ENCODE measurements at regions not wholly inside any gene's neighbourhood (a gene's known extent, or its start where the extent isn't known, plus 50 kb on each side); places are given as distances from the start of the nearest gene placed in this dataset.

DNA sequence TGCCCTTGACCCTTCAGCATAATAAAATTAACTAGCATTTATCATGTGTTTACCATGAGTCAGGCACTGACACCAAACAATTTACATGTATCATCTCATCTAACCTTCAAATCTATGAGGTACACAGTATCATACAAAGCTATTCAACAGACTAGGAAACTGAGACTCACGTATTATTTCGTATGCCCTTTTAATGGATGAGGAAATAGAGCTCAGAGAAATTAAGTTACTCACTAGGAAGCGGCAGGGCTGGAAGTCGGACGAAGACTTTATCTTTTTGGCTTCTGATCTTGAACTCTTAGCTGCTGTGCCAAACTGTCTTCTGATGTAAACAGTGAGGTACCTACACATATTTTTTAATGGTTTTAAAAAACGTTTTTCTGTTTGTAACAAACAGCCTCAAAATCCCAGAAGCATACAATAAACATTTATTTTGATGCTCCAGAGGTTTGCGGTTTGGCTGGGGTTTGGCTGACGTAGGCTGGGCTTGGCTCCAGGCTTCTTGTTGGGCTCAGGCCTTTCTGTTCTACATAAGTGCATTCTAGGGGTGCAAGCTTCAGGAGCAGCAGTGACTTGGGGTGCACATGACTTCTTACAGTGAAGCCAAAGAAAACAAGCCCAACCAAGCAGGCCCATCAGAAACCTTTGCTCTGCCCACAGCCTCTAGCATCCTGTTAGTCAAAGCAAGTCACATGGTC is 184.7 kb downstream of the TBX5 start:
- Histone ChIP-seq H4K91ac (ENCODE audit: low read depth, low read length, poor library complexity) (no peak overlapping the region), H2AFZ (ENCODE audit: low read length) (no peak overlapping the region), H2BK120ac (ENCODE audit: low read depth, low read length) (no peak overlapping the region), H3K4me2 (ENCODE audit: insufficient read depth, low read length, poor library complexity, severe bottlenecking) (no peak overlapping the region), H3K14ac (ENCODE audit: low read length) (no peak overlapping the region), H3K79me1 (ENCODE audit: low read depth, low read length) (no peaks in the 10 kb centered on the region), H2BK5ac (ENCODE audit: low read length) (no peak overlapping the region), H3K9me3 (replicated peaks in 1 of 2; ENCODE audit: control insufficient read depth in 2 of 2, insufficient read depth in 1 of 2, low read depth in 1 of 2, low read length in 2 of 2) (peaks cover 0 to 3% of the 10 kb centered on the region in 2 donors), H4K8ac (ENCODE audit: low read depth, low read length) (no peak overlapping the region), H3K23ac (ENCODE audit: low read depth, low read length, poor library complexity) (no peak overlapping the region), H3K27me3 (ENCODE audit: control insufficient read depth in 3 of 3, insufficient read depth in 3 of 3, low read depth in 1 of 3, low read length in 3 of 3) (peaks cover 0 to 6% (median 0%) of the 10 kb centered on the region in 3 experiments), H2AK5ac (ENCODE audit: low read depth, low read length) (no peak overlapping the region), H3K4me3 (ENCODE audit: low read length in 2 of 2) (no peak overlapping the region), H3K4ac (ENCODE audit: low read length) (no peak overlapping the region), H2BK15ac (ENCODE audit: low read length) (no peak overlapping the region), H3K36me3 (replicated peaks in 1 of 2; ENCODE audit: control insufficient read depth in 2 of 2, insufficient read depth in 2 of 2, low read length in 2 of 2) (no peaks in the 10 kb centered on the region), H3K4me1 (ENCODE audit: control insufficient read depth in 2 of 2, insufficient read depth in 1 of 2, low read depth in 1 of 2, low read length in 2 of 2) (peaks cover 0 to 5% of the 10 kb centered on the region in 2 donors), H3K9ac (ENCODE audit: low read depth, low read length, poor library complexity) (no peak overlapping the region), H3K18ac (ENCODE audit: low read length) (no peak overlapping the region), H3K27ac (replicated peaks; ENCODE audit: low read length) (no peak overlapping the region), H2BK12ac (ENCODE audit: low read length) (no peak overlapping the region)
- WGBS, 2 donors (ENCODE audit: extremely low coverage in 2 of 2, insufficient read length in 2 of 2, insufficient replicate concordance in 1 of 2): no CpG with 5 or more reads among the region's 8 CpGs
- DNase-seq (ENCODE audit: low spot score): no peak

DNA sequence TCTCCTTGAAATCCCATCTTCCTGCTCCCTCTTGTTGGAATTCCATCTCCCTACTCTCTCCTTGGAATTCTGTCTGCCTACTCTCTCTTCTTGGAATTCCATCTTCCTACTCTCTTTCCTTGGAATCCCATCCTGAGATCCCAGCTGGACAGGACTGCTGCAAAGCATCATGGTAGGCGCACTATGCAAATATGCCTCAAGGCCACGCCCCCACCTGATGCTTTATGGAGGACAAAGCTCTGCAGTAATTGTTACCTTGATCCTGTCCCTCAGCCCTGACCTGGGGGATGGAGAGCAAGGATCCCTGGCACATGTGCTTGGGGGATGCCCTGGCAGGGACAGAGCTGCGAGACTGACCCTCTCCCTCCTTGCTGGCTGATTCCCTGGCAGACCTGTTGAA is 185.6 kb downstream of the TBX5 start:
- no peak overlapping the region for H3K4me2 ChIP-seq (ENCODE audit: insufficient read depth, low read length, poor library complexity, severe bottlenecking)
- no peak overlapping the region for H3K4ac ChIP-seq (ENCODE audit: low read length)
- H3K18ac ChIP-seq (ENCODE audit: low read length): peak overlapping the region; percentile 42
- no peak overlapping the region for H2BK5ac ChIP-seq (ENCODE audit: low read length)
- H3K4me3 ChIP-seq (ENCODE audit: low read length in 2 of 2): no peak overlapping the region
- no peak overlapping the region for H3K27ac ChIP-seq (replicated peaks; ENCODE audit: low read length)
- H3K9me3 ChIP-seq (replicated peaks in 1 of 2; ENCODE audit: control insufficient read depth in 2 of 2, insufficient read depth in 1 of 2, low read depth in 1 of 2, low read length in 2 of 2): peaks cover 0 to 3% of the 10 kb centered on the region in 2 donors
- no peak overlapping the region for H2BK120ac ChIP-seq (ENCODE audit: low read depth, low read length)
- H2BK12ac ChIP-seq (ENCODE audit: low read length): no peak overlapping the region
- no peak overlapping the region for H2AFZ ChIP-seq (ENCODE audit: low read length)
- H3K14ac ChIP-seq (ENCODE audit: low read length): no peak overlapping the region
- WGBS, 2 donors (ENCODE audit: extremely low coverage in 2 of 2, insufficient read length in 2 of 2, insufficient replicate concordance in 1 of 2): no CpG with 5 or more reads among the region's 3 CpGs
- H4K91ac ChIP-seq (ENCODE audit: low read depth, low read length, poor library complexity): no peak overlapping the region
- no peak for DNase-seq (ENCODE audit: low spot score)
- H3K23ac ChIP-seq (ENCODE audit: low read depth, low read length, poor library complexity): no peak overlapping the region
- peaks cover 0 to 5% of the 10 kb centered on the region in 2 donors for H3K4me1 ChIP-seq (ENCODE audit: control insufficient read depth in 2 of 2, insufficient read depth in 1 of 2, low read depth in 1 of 2, low read length in 2 of 2)
- no peak overlapping the region for H2AK5ac ChIP-seq (ENCODE audit: low read depth, low read length)
- H2BK15ac ChIP-seq (ENCODE audit: low read length): no peak overlapping the region
- no peaks in the 10 kb centered on the region for H3K79me1 ChIP-seq (ENCODE audit: low read depth, low read length)
- H3K27me3 ChIP-seq (ENCODE audit: control insufficient read depth in 3 of 3, insufficient read depth in 3 of 3, low read depth in 1 of 3, low read length in 3 of 3): no peaks in the 10 kb centered on the region
- H4K8ac ChIP-seq (ENCODE audit: low read depth, low read length): no peak overlapping the region
- H3K9ac ChIP-seq (ENCODE audit: low read depth, low read length, poor library complexity): no peak overlapping the region
- no peaks in the 10 kb centered on the region for H3K36me3 ChIP-seq (replicated peaks in 1 of 2; ENCODE audit: control insufficient read depth in 2 of 2, insufficient read depth in 2 of 2, low read length in 2 of 2)

DNA sequence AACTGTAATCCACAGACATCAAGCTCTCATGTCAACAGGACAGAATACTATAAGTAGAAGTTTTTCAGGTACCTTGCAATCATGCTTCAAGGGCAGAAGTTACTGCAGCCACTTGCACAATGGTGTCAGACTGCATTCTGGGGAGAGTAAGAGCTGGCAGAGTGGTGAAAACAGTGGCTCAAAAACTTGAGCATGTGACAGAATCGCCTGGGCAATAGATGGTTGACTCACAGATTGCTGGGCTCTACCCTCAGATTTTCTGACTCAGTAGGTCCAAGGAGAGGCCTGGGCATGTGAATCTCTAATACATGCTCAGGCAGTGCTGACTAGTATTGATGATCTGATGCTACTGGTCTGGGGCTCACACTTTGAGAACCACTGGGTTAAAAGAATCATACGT is 187.8 kb downstream of the TBX5 start:
- Histone ChIP-seq H3K9me3 (replicated peaks in 1 of 2; ENCODE audit: control insufficient read depth in 2 of 2, insufficient read depth in 1 of 2, low read depth in 1 of 2, low read length in 2 of 2) (peaks cover 0 to 3% of the 10 kb centered on the region in 2 donors), H3K4ac (ENCODE audit: low read length) (no peak overlapping the region), H2AK5ac (ENCODE audit: low read depth, low read length) (no peak overlapping the region), H3K4me1 (ENCODE audit: control insufficient read depth in 2 of 2, insufficient read depth in 1 of 2, low read depth in 1 of 2, low read length in 2 of 2) (peaks cover 0 to 5% of the 10 kb centered on the region in 2 donors), H2BK15ac (ENCODE audit: low read length) (no peak overlapping the region), H2BK12ac (ENCODE audit: low read length) (no peak overlapping the region), H3K4me2 (ENCODE audit: insufficient read depth, low read length, poor library complexity, severe bottlenecking) (no peak overlapping the region), H2AFZ (ENCODE audit: low read length) (no peak overlapping the region), H4K91ac (ENCODE audit: low read depth, low read length, poor library complexity) (no peak overlapping the region), H3K27me3 (ENCODE audit: control insufficient read depth in 3 of 3, insufficient read depth in 3 of 3, low read depth in 1 of 3, low read length in 3 of 3) (no peaks in the 10 kb centered on the region), H3K23ac (ENCODE audit: low read depth, low read length, poor library complexity) (no peak overlapping the region), H3K9ac (ENCODE audit: low read depth, low read length, poor library complexity) (no peak overlapping the region), H3K79me1 (ENCODE audit: low read depth, low read length) (no peaks in the 10 kb centered on the region), H3K14ac (ENCODE audit: low read length) (no peak overlapping the region), H3K27ac (replicated peaks; ENCODE audit: low read length) (no peak overlapping the region), H3K4me3 (ENCODE audit: low read length in 2 of 2) (no peak overlapping the region), H3K36me3 (replicated peaks in 1 of 2; ENCODE audit: control insufficient read depth in 2 of 2, insufficient read depth in 2 of 2, low read length in 2 of 2) (no peaks in the 10 kb centered on the region), H3K18ac (ENCODE audit: low read length) (no peak overlapping the region), H2BK120ac (ENCODE audit: low read depth, low read length) (no peak overlapping the region), H2BK5ac (ENCODE audit: low read length) (no peak overlapping the region), H4K8ac (ENCODE audit: low read depth, low read length) (no peak overlapping the region)
- no peak for DNase-seq (ENCODE audit: low spot score)
- WGBS, 2 donors (ENCODE audit: extremely low coverage in 2 of 2, insufficient read length in 2 of 2, insufficient replicate concordance in 1 of 2): no CpG with 5 or more reads among the region's 2 CpGs

DNA sequence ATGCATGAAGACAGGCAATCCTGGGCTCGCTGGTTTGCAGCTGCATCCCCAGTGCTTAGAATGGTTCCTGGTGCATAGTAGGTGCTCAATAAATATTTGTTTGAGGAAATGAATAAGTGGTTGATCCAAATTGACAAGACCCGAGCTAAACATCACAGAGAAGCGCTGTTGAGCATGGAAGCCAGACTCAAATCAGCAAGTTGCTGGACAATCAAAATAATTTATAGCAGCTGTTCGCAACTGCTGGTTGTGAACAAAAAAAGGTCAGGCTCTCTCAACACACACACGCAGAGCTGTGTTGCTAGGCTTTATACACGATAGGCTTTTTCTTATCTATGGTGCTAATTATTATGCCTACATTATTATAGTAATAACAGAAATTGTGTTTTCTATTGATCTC is 190.2 kb downstream of the TBX5 start:
- Histone ChIP-seq H3K4me1 (ENCODE audit: control insufficient read depth in 2 of 2, insufficient read depth in 1 of 2, low read depth in 1 of 2, low read length in 2 of 2) (peaks cover 0 to 4% of the 10 kb centered on the region in 2 donors), H3K27me3 (ENCODE audit: control insufficient read depth in 3 of 3, insufficient read depth in 3 of 3, low read depth in 1 of 3, low read length in 3 of 3) (no peaks in the 10 kb centered on the region)

More for the DNA sequence above, 190.2 kb downstream of the TBX5 start:
- Histone ChIP-seq H3K27ac (replicated peaks; ENCODE audit: low read length) (no peak overlapping the region), H3K14ac (ENCODE audit: low read length) (no peak overlapping the region), H3K4me2 (ENCODE audit: insufficient read depth, low read length, poor library complexity, severe bottlenecking) (no peak overlapping the region), H2BK120ac (ENCODE audit: low read depth, low read length) (no peak overlapping the region), H3K18ac (ENCODE audit: low read length) (no peak overlapping the region), H2BK12ac (ENCODE audit: low read length) (no peak overlapping the region), H3K9ac (ENCODE audit: low read depth, low read length, poor library complexity) (no peak overlapping the region), H2AFZ (ENCODE audit: low read length) (no peak overlapping the region), H3K23ac (ENCODE audit: low read depth, low read length, poor library complexity) (no peak overlapping the region), H3K4me3 (ENCODE audit: low read length in 2 of 2) (no peak overlapping the region), H4K8ac (ENCODE audit: low read depth, low read length) (no peak overlapping the region), H3K9me3 (replicated peaks in 1 of 2; ENCODE audit: control insufficient read depth in 2 of 2, insufficient read depth in 1 of 2, low read depth in 1 of 2, low read length in 2 of 2) (peaks cover 0 to 3% of the 10 kb centered on the region in 2 donors), H2BK5ac (ENCODE audit: low read length) (no peak overlapping the region), H3K36me3 (replicated peaks in 1 of 2; ENCODE audit: control insufficient read depth in 2 of 2, insufficient read depth in 2 of 2, low read length in 2 of 2) (no peaks in the 10 kb centered on the region), H2BK15ac (ENCODE audit: low read length) (no peak overlapping the region), H3K4ac (ENCODE audit: low read length) (no peak overlapping the region), H2AK5ac (ENCODE audit: low read depth, low read length) (no peak overlapping the region), H4K91ac (ENCODE audit: low read depth, low read length, poor library complexity) (no peak overlapping the region), H3K79me1 (ENCODE audit: low read depth, low read length) (no peaks in the 10 kb centered on the region)
- no peak for DNase-seq (ENCODE audit: low spot score)
- no CpG with 5 or more reads among the region's 6 CpGs for WGBS, 2 donors (ENCODE audit: extremely low coverage in 2 of 2, insufficient read length in 2 of 2, insufficient replicate concordance in 1 of 2)
